ENCODE measurements at regions not wholly inside any gene's neighbourhood (a gene's known extent, or its start where the extent isn't known, plus 50 kb on each side); places are given as distances from the start of the nearest gene placed in this dataset.

- TF ChIP-seq CTCF (IDR thresholded peaks at IDR 0.05) (no peak), POLR2A (IDR thresholded peaks at IDR 0.05) (no peak)
Observed at GRCh38 chr12:61871485-61871810, 388.8 kb upstream of the USP15 start.

Measured in right lobe of liver (tissue), 4 donors.